ENCODE measurements at regions not wholly inside any gene's neighbourhood (a gene's known extent, or its start where the extent isn't known, plus 50 kb on each side); places are given as distances from the start of the nearest gene placed in this dataset.
"Not testable (repeated sequence)": the region's sequence is repeated elsewhere in the genome, so short reads cannot be mapped to it uniquely, and the experiment has no call there.

- TF ChIP-seq, protein P1, sequence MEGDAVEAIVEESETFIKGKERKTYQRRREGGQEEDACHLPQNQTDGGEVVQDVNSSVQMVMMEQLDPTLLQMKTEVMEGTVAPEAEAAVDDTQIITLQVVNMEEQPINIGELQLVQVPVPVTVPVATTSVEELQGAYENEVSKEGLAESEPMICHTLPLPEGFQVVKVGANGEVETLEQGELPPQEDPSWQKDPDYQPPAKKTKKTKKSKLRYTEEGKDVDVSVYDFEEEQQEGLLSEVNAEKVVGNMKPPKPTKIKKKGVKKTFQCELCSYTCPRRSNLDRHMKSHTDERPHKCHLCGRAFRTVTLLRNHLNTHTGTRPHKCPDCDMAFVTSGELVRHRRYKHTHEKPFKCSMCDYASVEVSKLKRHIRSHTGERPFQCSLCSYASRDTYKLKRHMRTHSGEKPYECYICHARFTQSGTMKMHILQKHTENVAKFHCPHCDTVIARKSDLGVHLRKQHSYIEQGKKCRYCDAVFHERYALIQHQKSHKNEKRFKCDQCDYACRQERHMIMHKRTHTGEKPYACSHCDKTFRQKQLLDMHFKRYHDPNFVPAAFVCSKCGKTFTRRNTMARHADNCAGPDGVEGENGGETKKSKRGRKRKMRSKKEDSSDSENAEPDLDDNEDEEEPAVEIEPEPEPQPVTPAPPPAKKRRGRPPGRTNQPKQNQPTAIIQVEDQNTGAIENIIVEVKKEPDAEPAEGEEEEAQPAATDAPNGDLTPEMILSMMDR (IDR thresholded peaks at IDR 0.05; ENCODE audit: borderline replicate concordance, control extremely low read depth, extremely low read depth, insufficient read depth, missing control alignments), result no peak
- in situ Hi-C loops (cut with MboI; ENCODE audit: low sequenced_read_pairs, unreplicated experiment), result no loop called here
- no peak for DNase-seq (ENCODE audit: low spot score)
Observed at GRCh38 chr17:52465407-52465806, 306.9 kb upstream of the CA10 start.

DNA sequence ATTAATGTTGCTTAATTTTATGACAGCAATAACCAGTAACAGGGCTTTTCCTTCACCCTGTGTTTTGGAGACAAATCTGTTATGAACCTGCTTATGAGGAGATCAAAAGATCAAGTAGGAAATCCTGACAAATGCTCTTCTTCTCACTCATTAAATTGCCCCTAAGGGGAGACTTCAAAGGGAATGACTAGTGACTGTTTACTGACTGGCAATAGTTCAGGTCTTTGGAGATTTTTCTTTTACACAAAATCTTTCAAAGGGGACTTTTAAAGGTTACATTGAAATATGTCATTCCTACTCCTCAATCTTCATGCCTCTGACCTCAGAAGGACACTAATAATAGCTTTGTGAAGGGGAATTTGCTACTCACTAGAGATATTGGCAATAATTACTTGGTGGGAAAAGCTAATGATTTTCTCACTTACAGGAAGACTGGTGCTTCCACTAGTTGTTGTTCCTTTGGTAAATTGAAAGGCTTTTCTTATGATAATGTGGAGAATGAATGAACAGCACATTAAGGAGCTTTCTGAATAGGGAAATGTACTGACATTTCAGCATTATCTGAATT, 292.9 kb upstream of the CA10 start:
- TF ChIP-seq, protein P1 (IDR thresholded peaks at IDR 0.05; ENCODE audit: borderline replicate concordance, control extremely low read depth, extremely low read depth, insufficient read depth, missing control alignments), result no peak
- in situ Hi-C loops (cut with MboI; ENCODE audit: low sequenced_read_pairs, unreplicated experiment), result no loop called here

GRCh38 chr17:52442350-52442749, 283.8 kb upstream of the CA10 start:
- TF ChIP-seq, protein P1 (IDR thresholded peaks at IDR 0.05; ENCODE audit: borderline replicate concordance, control extremely low read depth, extremely low read depth, insufficient read depth, missing control alignments), result no peak

More for the DNA sequence above, 292.9 kb upstream of the CA10 start:
- no peak for DNase-seq (ENCODE audit: low spot score)

GRCh38 chr17:52420555-52421078, 262.1 kb upstream of the CA10 start:
- TF ChIP-seq, protein P1 (IDR thresholded peaks at IDR 0.05; ENCODE audit: borderline replicate concordance, control extremely low read depth, extremely low read depth, insufficient read depth, missing control alignments), result no peak
- in situ Hi-C loops (cut with MboI; ENCODE audit: low sequenced_read_pairs, unreplicated experiment), result no loop called here
- DNase-seq (ENCODE audit: low spot score), result no peak

More at GRCh38 chr17:52442350-52442749, 283.8 kb upstream of the CA10 start:
- in situ Hi-C loops (cut with MboI; ENCODE audit: low sequenced_read_pairs, unreplicated experiment), result no loop called here
- no peak for DNase-seq (ENCODE audit: low spot score)

DNA sequence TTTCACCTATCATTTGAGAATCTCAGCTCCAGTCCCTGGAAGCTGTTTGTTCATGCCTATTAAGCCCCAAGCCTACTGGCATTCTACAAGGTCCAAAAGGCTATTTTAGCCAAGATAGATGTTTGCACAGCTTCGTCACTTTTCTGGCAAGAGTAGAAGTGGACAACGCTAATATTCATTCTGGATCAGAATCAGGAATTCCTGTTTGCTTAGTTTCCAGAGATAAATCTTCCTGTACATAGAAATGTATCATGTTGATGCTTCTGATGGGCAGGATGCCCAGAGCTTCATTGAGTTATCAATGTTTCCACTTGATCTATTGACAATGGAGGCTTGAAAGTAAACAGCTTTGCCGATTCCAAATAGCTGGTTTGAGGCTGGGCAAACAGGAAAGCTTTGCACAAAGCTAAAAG, 260.7 kb upstream of the CA10 start:
- DNase-seq (ENCODE audit: low spot score), result no peak
- TF ChIP-seq, protein P1 (IDR thresholded peaks at IDR 0.05; ENCODE audit: borderline replicate concordance, control extremely low read depth, extremely low read depth, insufficient read depth, missing control alignments), result no peak
- in situ Hi-C loops (cut with MboI; ENCODE audit: low sequenced_read_pairs, unreplicated experiment), result no loop called here

GRCh38 chr17:52410781-52411180, 252.3 kb upstream of the CA10 start:
- TF ChIP-seq, protein P1 (IDR thresholded peaks at IDR 0.05; ENCODE audit: borderline replicate concordance, control extremely low read depth, extremely low read depth, insufficient read depth, missing control alignments), result no peak
- in situ Hi-C loops (cut with MboI; ENCODE audit: low sequenced_read_pairs, unreplicated experiment), result no loop called here
- no peak for DNase-seq (ENCODE audit: low spot score)

GRCh38 chr17:52409222-52409621, 250.7 kb upstream of the CA10 start:
- DNase-seq (ENCODE audit: low spot score), result not testable (repeated sequence)

More at GRCh38 chr17:52409222-52409621, 250.7 kb upstream of the CA10 start:
- in situ Hi-C loops (cut with MboI; ENCODE audit: low sequenced_read_pairs, unreplicated experiment), result not testable (repeated sequence)
